ENCODE measurements at regions not wholly inside any gene's neighbourhood (a gene's known extent, or its start where the extent isn't known, plus 50 kb on each side); places are given as distances from the start of the nearest gene placed in this dataset.
A peak's percentile ranks its signal among the peaks of the same experiment; 100 is the strongest.
"Not testable (repeated sequence)": the region's sequence is repeated elsewhere in the genome, so short reads cannot be mapped to it uniquely, and the experiment has no call there.

DNA sequence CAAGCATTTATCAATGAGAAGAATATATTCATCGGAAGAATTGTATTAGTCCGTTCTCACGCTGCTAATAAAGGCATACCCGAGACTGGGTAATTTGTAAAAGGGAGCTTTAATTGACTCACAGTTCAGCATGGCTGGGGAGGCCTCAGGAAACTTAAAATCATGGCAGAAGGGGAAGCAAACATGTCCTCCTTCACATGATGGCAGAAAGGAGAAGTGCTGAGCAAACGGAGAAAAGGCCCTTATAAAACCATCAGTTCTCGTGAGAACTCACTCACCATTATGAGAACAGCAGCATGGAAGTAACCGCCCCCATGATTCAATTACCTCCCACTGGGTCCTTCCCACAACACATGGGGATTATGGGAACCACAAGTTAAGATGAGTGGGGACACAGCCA lies 1688.2 kb downstream of the SPATA31A7 start:
- DNase-seq = not testable (repeated sequence)

DNA sequence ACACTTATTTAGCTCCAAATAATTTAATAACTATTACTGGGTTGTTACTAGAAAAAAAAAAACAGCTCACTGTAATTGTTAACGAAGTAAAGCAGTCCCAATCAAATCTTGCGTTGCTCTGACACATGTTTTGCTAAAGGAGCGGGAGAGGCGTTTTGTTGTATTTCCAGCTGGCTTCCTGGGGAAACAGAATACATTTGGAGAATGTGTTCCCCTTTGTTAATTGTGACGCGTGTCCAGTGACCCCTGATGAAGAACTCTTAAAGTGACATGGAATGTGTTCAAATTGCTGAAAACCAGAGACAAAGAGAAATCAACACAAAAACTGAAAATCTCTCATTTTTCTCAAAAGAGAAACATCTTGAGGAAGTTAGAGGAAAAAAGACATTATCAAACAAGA lies 1690.6 kb downstream of the SPATA31A7 start:
- not testable (repeated sequence) for DNase-seq

DNA sequence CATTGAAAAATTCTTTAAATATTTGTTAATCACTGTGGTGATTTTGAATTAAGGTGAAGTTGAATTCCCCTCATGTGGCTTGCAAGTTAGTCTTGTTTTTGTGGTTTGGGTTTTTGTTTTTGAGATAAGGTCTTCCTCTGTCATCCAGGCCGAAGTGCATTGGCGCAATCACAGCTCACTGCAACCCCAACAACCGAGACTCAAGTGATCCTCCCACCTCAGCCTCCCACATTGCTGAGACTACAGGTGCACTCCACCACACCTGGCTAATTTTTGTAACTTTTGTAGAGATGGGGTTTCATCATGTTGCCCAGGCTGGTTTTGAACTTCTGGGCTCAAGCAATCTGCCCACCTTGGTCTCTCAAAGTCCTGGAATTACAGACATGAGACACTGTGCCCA lies 1691.1 kb downstream of the SPATA31A7 start:
- DNase-seq = not testable (repeated sequence)

DNA sequence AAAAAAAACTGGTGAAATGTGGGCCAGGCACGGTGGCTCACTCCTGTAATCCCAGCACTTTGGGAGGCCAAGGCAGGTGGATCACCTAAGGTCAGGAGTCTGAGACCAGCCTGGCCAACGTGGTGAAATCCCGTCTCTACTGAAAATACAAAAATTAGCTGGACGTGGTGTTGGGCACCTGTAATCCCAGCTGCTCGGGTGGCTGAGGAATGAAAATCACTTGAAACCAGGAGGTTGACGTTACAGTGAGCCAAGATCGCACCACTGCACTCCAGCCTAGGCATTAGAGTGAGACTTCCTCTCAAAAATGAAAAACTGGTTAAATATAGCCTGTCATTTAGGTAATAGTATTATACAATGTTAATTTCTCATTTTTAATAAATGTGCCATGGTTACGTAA lies 1692.0 kb downstream of the SPATA31A7 start:
- DNase-seq = not testable (repeated sequence)

DNA sequence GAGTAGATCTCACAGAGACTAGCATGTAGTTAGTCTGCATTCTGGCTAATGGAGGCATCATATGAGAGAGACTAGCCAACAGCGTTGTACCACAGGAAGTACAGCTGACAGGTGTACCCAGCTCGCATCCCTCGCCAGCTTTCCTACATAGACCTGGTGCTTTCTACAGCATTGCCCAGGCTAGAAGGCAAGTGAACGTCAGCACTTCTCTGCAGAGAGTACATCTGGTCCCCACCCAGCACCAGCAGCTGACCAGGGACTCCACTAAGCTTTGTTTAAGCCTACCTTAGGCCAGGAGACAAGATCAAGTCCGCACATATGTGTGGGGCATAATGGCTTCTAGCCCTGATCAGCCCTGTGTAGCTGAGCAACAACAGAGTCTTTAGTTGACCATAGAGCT lies 1692.9 kb downstream of the SPATA31A7 start:
- DNase-seq = not testable (repeated sequence)

DNA sequence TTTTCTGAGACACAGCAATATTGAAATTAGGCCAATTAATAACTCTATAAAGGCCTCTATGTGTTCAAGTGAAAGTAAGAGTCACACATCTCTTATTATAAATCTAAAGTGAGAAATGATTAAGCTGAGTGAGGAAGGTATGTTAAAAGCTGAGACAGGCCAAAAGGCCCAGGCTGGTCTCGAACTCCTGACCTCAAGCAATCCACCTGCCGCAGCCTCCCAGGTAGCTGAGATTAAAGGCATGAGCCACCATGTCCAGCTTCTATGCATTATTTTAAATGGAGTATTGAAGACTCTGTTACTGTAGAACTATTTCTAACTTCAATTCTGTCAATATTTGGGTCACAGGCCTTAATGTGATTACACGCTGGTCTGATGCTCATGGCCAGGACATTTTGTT lies 1706.9 kb downstream of the SPATA31A7 start:
- DNase-seq = not testable (repeated sequence)

DNA sequence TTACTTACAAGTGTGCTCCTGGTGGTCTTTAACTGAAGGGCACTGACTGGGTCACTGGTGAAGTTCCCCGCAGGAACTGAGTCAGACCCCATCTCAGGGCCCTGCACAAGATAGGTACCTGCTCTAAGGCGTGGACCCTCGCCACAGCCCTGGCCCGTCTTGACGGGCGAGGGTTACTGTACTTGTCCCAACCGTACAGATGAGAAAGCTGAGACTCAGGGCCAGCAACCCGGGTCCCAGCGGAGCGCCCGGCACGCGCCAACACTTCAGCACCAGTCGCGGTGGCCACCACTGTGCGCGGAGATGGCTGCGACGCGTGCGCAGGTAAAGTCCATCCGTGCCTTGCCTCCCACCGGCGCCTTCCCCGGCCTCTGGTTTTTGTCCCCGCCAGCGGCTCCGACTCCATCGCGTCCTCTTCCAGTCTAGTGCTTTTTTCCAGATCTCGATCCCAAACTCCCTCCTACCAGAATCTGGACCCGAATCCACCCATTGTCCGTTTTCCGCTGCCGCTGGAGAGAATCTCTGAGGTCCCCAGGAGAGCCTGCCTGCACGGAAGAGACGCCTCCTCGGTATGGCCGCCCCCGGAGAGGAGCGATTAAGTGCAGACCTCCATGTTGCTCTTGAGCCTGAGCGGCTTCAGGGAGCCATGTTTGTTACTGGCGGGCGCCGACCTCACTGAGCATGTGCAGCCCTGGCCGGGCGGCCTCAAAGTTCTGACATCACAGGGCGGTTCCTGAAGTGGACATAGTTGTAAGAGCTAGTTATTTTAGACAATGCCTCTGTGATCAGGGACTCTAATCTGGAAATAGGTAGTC lies 1707.8 kb downstream of the SPATA31A7 start:
- peak; percentile 52 for DNase-seq

DNA sequence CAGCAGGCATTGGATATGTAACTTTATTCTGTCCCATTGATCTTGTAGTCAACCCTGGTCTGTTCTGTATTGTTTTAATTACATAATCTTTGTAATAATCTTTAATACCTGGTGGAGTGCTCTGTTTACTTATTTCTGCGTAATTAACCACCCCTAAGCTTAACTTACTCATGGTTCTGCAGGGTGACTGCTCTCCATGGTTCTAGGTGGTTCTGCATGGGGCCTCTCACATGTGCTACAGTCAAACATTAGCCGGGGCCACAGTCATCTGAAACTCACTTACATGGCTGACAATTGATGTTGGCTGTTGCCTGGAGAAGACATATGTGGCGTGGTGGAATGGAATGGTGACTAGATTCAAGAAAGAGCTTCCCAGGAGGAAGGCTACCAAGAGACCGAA lies 1709.8 kb downstream of the SPATA31A7 start:
- not testable (repeated sequence) for DNase-seq

DNA sequence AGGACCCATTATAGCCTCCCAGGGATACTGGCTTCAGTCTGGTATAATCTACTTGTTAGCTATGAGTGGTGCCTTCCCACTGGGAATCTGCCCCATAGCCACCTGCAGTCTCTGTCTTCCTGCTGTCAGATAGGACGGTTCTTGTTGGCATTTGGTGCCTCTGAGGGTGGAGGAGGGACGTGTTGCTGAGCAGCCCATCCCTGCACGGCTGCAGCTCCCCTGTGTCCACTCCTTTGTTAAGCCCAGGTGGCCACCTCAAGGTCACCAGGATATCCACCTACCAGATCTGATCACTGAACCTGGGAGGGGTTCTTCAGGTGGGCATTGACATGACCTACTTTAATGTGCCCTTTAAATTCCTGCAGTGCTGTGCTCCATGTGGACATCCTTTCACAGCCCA lies 1714.2 kb downstream of the SPATA31A7 start:
- not testable (repeated sequence) for DNase-seq

DNA sequence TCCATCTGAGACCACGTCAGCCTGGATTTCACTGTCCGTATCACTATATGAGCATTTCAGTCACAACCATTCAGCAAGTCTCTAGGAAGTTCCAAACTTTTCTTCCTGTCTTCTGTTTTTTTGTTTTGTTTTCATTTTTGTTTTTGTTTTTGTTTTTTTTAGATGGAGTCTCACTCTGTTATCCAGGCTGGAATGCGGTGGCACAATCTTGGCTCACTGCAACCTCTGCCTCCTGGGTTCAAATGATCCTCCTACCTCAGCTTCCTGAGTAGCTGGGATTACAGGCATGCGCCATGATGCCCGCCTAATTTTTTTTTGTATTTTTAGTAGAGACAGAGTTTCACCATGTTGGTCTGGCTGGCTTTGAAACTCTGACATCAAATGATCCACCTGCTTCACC lies 1715.9 kb downstream of the SPATA31A7 start:
- DNase-seq = not testable (repeated sequence)

DNA sequence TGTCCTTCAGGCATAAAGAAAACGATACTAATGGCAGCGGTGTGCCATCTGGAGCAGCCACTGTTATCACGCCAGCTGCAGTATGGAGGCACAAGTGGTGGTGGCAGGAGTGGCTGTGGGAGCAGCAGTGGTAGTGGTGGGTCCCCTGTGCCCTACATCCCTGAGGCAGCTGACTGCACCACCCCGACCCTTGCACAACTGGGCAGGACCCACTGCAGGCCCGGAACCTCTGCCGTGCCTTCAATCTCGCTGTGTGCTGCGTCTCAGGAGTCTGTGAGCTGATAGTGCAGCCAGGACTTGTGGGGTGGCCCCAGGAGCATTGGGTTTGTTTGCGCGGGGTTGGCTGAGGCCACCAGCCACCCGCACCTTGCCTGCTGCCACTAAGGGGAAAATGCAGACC lies 1718.0 kb downstream of the SPATA31A7 start:
- not testable (repeated sequence) for DNase-seq

DNA sequence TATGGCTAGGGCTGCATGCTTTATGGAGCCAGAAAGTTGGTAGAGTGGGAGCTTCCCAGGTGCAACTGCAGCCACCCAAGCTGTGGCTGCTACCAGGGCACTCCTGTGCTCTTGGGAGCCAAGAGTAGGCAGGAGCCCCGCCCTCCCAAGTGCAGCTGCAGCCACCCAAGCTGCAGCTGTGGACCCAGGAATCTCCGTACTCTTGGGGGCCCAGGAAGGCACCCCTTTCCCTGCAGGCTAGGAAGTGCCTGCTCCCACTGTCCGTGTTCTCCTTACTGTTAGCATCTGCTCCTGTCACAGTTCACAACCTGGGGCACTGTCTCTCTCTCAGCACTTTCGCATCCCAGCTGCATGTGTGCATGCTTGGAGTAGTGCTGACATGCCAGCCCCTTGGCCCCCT lies 1718.4 kb downstream of the SPATA31A7 start:
- not testable (repeated sequence) for DNase-seq

DNA sequence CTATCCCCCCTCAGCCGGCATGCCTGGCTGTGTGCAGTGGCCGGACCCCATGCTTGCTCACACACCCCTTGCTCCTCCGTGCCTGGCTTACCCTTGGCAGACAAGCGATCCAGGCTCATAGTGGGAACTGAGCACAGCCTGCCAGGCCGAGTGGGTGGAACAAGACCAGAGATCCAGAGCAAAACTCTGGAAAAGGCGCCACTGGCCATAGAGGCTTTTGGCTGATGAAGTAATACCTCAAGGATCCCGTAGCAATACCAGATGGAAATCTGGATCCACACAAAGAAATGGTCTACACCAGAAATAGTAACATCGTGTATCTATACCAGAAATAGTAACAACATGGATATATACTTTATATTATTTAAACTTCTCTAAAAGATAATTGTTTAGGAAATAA lies 1719.6 kb downstream of the SPATA31A7 start:
- not testable (repeated sequence) for DNase-seq

DNA sequence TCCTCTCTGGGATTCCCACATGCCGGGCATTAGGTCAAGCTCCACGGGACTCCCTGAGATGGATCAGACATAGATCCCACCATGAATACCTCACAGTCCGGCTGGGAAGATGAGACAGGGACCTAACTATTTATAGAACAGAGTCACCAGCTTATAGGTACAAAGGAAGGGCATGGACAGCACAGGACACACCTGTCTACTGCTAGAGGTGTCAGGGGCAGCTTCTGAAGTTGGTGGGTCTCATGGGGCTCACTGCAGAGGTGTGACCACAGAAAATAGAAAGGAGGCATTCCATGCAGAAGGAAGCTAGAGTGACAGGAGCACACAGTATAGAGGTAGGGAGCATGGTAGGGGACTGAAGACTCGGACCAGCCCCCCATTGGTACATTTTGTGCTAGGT lies 1722.4 kb downstream of the SPATA31A7 start:
- DNase-seq = not testable (repeated sequence)

DNA sequence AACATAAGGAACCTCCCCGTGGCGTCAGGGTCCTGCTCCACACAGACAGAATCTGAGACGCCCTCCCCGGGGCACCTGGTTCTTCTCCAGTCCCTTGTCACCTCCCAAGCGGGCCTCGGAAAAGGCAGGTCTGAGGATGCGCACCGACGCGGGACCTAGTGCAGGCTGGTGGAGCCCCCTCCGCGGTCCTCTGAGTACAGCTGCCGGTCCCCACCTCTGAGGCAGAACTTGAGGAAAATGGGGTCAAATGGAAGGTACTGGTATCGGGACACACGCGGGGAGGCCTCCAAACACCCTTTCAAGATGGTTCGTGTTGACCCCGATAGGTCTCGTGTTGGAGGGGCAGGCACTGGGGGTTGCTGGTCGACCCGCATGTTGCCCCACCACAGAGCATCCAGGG lies 1725.3 kb downstream of the SPATA31A7 start:
- DNase-seq = not testable (repeated sequence)

DNA sequence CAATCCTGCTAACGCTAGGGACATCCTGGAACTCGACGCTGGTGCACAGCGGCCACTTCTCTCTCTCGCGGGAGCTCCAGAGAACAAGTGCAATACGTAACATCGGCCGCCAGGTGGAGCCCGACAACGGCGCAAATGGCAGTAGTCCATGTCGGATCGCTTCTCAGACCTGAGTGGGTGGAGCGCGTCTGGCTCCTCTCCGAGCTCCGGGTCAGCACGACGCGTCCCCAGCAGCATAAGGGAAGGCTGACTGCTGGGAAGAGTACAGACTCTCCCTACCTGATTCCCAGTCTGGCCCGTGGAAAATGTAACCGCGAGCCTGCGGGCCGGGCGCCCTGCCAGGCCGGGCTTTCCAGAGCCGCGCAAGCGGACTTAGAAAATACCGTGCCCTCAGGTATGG lies 1725.8 kb downstream of the SPATA31A7 start:
- not testable (repeated sequence) for DNase-seq

DNA sequence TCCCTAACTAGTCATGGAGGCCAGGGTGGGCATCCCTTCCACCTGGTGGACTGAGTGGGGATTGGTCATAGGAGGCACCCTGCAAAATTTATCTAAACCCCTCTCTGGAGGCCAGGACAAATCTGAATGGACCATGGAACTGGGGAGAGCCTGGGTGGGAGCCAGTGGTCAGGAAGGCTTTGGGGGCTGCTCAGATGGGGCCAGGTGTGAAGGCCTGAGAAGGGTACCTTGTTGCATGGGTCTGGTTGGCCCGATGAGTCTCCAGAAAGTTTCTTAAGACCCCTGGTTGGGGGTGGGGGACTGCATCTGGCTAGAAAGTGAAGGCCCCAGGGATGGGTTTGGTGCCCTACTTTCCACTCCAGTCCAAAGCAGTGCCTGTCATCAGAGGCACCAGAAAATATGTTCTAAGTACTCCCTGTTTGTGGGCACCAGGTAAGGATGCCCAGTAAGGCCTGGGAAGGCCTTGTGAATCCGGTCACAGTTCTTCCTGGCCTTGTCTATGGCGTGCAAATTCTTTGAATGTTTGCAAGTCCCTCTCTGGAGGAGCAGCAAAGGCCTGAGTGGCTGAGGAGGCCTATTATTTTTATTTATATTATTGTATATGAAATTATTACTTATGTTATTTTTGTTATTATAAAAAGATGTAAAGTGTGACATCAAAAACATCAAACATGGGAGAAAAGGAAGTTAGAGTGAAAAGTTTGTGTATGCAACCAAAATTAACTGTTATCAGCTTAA lies 1729.0 kb downstream of the SPATA31A7 start:
- not testable (repeated sequence) for DNase-seq

DNA sequence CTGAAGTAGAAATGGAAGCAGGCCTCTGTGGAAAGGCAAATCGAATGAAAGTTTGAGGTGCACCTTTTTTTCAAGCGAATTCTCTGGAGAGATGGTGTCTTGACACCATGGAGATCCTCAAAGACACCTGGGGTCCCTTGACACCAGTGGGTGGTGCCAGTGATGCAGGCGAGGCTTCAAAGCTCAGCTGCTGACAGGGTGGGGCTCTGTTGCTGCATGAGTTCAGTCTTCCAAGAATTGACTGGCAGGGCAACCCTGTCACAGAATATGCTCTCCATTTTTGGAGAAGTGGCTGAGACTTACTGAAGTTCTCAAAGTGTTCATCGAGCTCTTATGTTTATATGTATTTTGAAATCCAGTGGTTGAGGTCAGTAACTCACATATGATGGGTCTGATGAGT lies 1741.6 kb downstream of the SPATA31A7 start:
- DNase-seq = not testable (repeated sequence)

DNA sequence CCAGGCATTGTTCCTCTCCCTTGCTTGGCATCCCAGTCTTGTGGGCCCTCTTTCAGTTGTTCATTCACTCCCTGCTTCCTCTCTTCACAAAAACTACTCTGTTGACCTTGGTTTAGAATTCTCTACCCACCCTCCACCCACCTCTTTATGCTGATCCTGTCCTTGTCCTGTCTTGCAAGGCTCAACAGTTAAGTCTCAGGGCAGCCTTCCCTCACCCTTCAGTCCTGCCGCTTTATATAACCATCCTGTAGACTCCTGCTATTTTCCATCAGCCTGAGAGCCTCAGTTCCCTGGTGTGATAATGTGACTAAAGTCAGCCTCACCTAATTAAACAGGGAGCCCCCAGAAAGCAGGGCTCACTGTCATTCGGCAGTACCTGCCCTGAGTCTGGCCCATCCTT lies 1763.0 kb downstream of the SPATA31A7 start:
- DNase-seq = not testable (repeated sequence)

Measured in activated CD4-positive, alpha-beta T cell treated with anti-CD3 and anti-CD28 coated beads, Interleukin-10, Interleukin-2, amounts not matched to agents 100 ng/mL and 50 ng/mL, durations not matched to agents 16 hours and 8 hours (primary cell).